HuH-7 (cell line): ENCODE measurements at regions not wholly inside any gene's neighbourhood (a gene's known extent, or its start where the extent isn't known, plus 50 kb on each side); places are given as distances from the start of the nearest gene placed in this dataset.

Experiments used
- DNase-seq: peaks from one replicate; pipeline ENCODE4 v3.0.0; 2011; ENCODE audit warnings: low spot score

GRCh38 chr16:86664522-86665318 is 86.4 kb downstream of the FOXL1 start:
- DNase-seq, result no peak

GRCh38 chr16:86665319-86665675 is 86.9 kb downstream of the FOXL1 start:
- no peak for DNase-seq

- no peak for DNase-seq
Measured at GRCh38 chr16:86665929-86666328, 87.6 kb downstream of the FOXL1 start.

- DNase-seq, result no peak
Measured at GRCh38 chr16:86667035-86667434, 88.7 kb downstream of the FOXL1 start.

GRCh38 chr16:86668136-86668910 is 90.0 kb downstream of the FOXL1 start:
- DNase-seq, result no peak

GRCh38 chr16:86669285-86669805 is 91.0 kb downstream of the FOXL1 start:
- DNase-seq, result no peak

GRCh38 chr16:86669937-86670749 is 91.8 kb downstream of the FOXL1 start:
- no peak for DNase-seq

- no peak for DNase-seq
Measured at GRCh38 chr16:86670750-86671234, 92.4 kb downstream of the FOXL1 start.

GRCh38 chr16:86671486-86672178 is 93.3 kb downstream of the FOXL1 start:
- no peak for DNase-seq

- DNase-seq, result no peak
Measured at GRCh38 chr16:86672179-86672863, 94.0 kb downstream of the FOXL1 start.

- no peak for DNase-seq
Measured at GRCh38 chr16:86673090-86673955, 95.0 kb downstream of the FOXL1 start.

GRCh38 chr16:86673956-86674453 is 95.7 kb downstream of the FOXL1 start:
- DNase-seq, result no peak

- DNase-seq, result no peak
Measured at GRCh38 chr16:86676254-86676670, 97.9 kb downstream of the FOXL1 start.

GRCh38 chr16:86679490-86679889 is 101.1 kb downstream of the FOXL1 start:
- no peak for DNase-seq

- DNase-seq, result no peak
Measured at GRCh38 chr16:86680162-86680561, 101.8 kb downstream of the FOXL1 start.

- no peak for DNase-seq
Measured at GRCh38 chr16:86680661-86681030, 102.3 kb downstream of the FOXL1 start.

- no peak for DNase-seq
Measured at GRCh38 chr16:86681031-86681756, 102.8 kb downstream of the FOXL1 start.

- no peak for DNase-seq
Measured at GRCh38 chr16:86681757-86682106, 103.4 kb downstream of the FOXL1 start.

GRCh38 chr16:86682219-86682904 is 104.0 kb downstream of the FOXL1 start:
- DNase-seq, result no peak
